ENCODE measurements at regions not wholly inside any gene's neighbourhood (a gene's known extent, or its start where the extent isn't known, plus 50 kb on each side); places are given as distances from the start of the nearest gene placed in this dataset.

DNA sequence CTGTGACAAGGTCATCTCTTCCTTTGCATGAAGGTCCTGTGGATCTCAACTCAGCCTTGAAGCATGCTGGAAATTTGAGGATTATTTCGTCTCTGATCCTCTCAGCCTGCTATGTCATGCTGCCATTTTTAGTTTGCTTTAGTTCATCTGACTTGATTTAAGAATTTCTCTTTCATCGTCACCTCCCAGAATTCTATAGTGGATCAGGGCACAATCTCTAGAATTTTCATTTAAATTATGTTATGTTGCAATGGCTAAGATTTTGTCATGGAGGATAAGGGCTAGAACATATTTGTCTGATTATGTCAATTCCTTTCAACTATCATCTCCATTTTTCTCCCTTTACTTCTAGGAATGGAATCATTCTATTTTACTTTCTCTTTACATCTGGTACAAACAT is 98.8 kb downstream of the PCDH10 start:
- no peak for DNase-seq
- no peaks in the 10 kb centered on the region for H3K4me1 Mint-ChIP-seq (ENCODE audit: low read depth)

DNA sequence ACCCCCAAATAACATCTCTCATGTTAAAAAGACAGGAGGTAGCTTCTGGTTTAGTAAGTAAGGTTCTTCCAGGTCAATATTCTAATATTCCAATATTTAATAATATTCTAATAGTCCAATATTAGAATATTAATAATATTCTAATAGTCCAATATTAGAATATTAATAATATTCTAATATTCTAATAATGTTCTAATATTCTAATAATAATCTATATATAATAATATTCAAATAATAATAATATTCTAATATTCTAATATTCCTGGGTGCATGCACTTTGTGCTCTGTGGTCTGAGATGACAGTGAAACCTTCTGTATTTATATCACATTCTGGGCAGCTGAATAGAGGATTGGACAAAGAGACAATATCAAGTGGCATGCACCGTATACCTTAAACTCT is 96.1 kb downstream of the PCDH10 start:
- H3K9me3 Mint-ChIP-seq: no peaks in the 10 kb centered on the region
- no peak overlapping the region for H3K27ac Mint-ChIP-seq
- no peak overlapping the region for H3K4me3 ChIP-seq (ENCODE audit: low read length)
- CTCF ChIA-PET: no interaction called here
- no peaks in the 10 kb centered on the region for H3K27me3 ChIP-seq (ENCODE audit: control insufficient read depth in 1 of 2, insufficient read depth in 2 of 2, low read length in 2 of 2)
- POLR2A ChIA-PET: no interaction called here
- H3K27ac ChIP-seq (ENCODE audit: low read depth in 1 of 2, low read length in 2 of 2): no peak overlapping the region
- no peaks in the 10 kb centered on the region for H3K4me1 ChIP-seq (ENCODE audit: insufficient read depth, low read length)
- intact Hi-C loops (cut with DNase I, micrococcal nuclease): no loop called here
- no peak for ATAC-seq (ENCODE audit: poor library complexity)
- TF ChIP-seq, protein P1, sequence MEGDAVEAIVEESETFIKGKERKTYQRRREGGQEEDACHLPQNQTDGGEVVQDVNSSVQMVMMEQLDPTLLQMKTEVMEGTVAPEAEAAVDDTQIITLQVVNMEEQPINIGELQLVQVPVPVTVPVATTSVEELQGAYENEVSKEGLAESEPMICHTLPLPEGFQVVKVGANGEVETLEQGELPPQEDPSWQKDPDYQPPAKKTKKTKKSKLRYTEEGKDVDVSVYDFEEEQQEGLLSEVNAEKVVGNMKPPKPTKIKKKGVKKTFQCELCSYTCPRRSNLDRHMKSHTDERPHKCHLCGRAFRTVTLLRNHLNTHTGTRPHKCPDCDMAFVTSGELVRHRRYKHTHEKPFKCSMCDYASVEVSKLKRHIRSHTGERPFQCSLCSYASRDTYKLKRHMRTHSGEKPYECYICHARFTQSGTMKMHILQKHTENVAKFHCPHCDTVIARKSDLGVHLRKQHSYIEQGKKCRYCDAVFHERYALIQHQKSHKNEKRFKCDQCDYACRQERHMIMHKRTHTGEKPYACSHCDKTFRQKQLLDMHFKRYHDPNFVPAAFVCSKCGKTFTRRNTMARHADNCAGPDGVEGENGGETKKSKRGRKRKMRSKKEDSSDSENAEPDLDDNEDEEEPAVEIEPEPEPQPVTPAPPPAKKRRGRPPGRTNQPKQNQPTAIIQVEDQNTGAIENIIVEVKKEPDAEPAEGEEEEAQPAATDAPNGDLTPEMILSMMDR (IDR thresholded peaks at IDR 0.05): no peak
- DNase-seq: no peak
- H3K4me3 Mint-ChIP-seq: no peak overlapping the region
- H3K27me3 Mint-ChIP-seq: no peaks in the 10 kb centered on the region
- peaks cover 0 to 6% of the 10 kb centered on the region in 2 experiments for H3K9me3 ChIP-seq (ENCODE audit: control insufficient read depth in 1 of 2, insufficient read depth in 1 of 2, low read length in 2 of 2)
- no peaks in the 10 kb centered on the region for H3K4me1 Mint-ChIP-seq (ENCODE audit: low read depth)
- H3K36me3 ChIP-seq (ENCODE audit: insufficient read depth, low read length): no peaks in the 10 kb centered on the region
- H3K36me3 Mint-ChIP-seq (ENCODE audit: low read depth): no peaks in the 10 kb centered on the region

More for the DNA sequence above, 98.8 kb downstream of the PCDH10 start:
- no peak overlapping the region for H3K4me3 ChIP-seq (ENCODE audit: low read length)
- no peak overlapping the region for H3K27ac ChIP-seq (ENCODE audit: low read depth in 1 of 2, low read length in 2 of 2)
- intact Hi-C loops (cut with DNase I, micrococcal nuclease): no loop called here
- TF ChIP-seq, protein P1 (IDR thresholded peaks at IDR 0.05): no peak
- Mint-ChIP-seq H3K27ac (no peak overlapping the region), H3K9me3 (peaks cover 5% of the 10 kb centered on the region), H3K4me3 (no peak overlapping the region), H3K36me3 (ENCODE audit: low read depth) (no peaks in the 10 kb centered on the region), H3K27me3 (no peaks in the 10 kb centered on the region)
- no peaks in the 10 kb centered on the region for H3K36me3 ChIP-seq (ENCODE audit: insufficient read depth, low read length)
- ATAC-seq (ENCODE audit: poor library complexity): no peak
- no peaks in the 10 kb centered on the region for H3K27me3 ChIP-seq (ENCODE audit: control insufficient read depth in 1 of 2, insufficient read depth in 2 of 2, low read length in 2 of 2)
- CTCF ChIA-PET: no interaction called here
- no peaks in the 10 kb centered on the region for H3K4me1 ChIP-seq (ENCODE audit: insufficient read depth, low read length)
- peaks cover 0 to 4% of the 10 kb centered on the region in 2 experiments for H3K9me3 ChIP-seq (ENCODE audit: control insufficient read depth in 1 of 2, insufficient read depth in 1 of 2, low read length in 2 of 2)
- POLR2A ChIA-PET: no interaction called here
